ENCODE measurements at regions not wholly inside any gene's neighbourhood (a gene's known extent, or its start where the extent isn't known, plus 50 kb on each side); places are given as distances from the start of the nearest gene placed in this dataset.

DNA sequence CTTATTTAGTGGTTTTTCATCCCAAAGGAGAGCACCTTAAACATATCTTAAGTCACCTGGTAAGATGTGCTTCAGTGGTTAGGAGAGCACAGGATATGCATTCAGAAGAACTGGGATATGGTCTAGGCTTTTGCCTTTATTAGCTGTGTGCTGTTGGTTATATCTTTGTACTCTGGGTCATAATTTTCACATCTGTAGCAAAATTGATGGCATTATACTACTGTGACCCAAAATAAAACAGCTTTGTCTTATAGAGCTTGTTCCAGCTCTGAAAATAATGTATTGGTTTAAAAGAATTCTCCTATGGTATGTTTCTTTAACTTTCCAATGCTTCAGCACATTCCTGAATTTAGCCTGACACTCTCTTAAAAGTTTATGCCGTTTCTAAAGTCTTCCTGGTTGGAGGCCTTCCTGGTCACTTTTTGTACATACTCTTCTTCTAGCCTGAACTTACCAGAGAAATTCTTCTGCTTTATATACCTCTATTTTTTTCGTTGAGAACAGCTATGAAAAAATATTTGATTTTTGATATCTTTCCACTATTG, 337.1 kb upstream of the MPDZ start:
- TF ChIP-seq CTCF (IDR thresholded peaks at IDR 0.05) (no peak), EP300 (IDR thresholded peaks at IDR 0.05) (no peak)

All from sigmoid colon (tissue), 4 donors.